GM23248 (cell line): ENCODE measurements at regions not wholly inside any gene's neighbourhood (a gene's known extent, or its start where the extent isn't known, plus 50 kb on each side); places are given as distances from the start of the nearest gene placed in this dataset.

Source experiments
- EZH2 ChIP-seq: fragments of 200-600 bp; sonication (generic); IDR thresholded peaks from 2 replicates; pipeline ENCODE4 v1.6.1; 2018; ENCODE audit warnings: antibody characterized with exemption, mild to moderate bottlenecking; ENCODE audit not compliant: insufficient read depth, poor library complexity, severe bottlenecking
- EZH2phosphoT487 ChIP-seq: fragments of 200-600 bp; sonication (generic); IDR thresholded peaks from 2 replicates; pipeline ENCODE4 v1.6.1; 2018; ENCODE audit warnings: antibody characterized with exemption, moderate library complexity, mild to moderate bottlenecking, low read depth; ENCODE audit not compliant: insufficient read depth

- no peak for TF ChIP-seq EZH2
- no peak for TF ChIP-seq EZH2phosphoT487
Measured at GRCh38 chr2:136713739-136714138, 51.6 kb upstream of the THSD7B start.
